ENCODE measurements at regions not wholly inside any gene's neighbourhood (a gene's known extent, or its start where the extent isn't known, plus 50 kb on each side); places are given as distances from the start of the nearest gene placed in this dataset.

DNA sequence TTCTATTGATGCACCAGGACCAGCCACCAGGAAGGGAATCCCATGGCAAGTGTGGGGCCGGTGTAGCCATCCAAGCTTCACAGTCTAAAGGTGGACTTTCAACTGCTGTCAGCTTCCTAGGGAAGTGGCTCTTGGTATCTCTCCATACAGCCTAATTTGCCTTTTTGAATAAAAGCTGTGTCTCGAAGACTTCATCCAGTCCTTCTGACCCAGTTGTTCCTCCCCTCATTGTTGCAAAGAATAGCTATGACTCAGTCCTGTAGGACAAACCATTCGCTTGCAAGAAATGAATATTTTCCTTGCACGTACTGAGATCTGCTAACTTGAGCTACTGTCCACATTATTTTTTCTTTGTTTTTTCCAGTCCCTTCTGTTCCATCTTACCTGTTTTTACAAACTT lies 145.1 kb upstream of the CTSO start:
- H3K27ac ChIP-seq = no peak overlapping the region
- WGBS, 2 donors (ENCODE audit: low coverage in 1 of 2) = 65 to 76% methylated on average over 4 of the region's 4 CpGs

DNA sequence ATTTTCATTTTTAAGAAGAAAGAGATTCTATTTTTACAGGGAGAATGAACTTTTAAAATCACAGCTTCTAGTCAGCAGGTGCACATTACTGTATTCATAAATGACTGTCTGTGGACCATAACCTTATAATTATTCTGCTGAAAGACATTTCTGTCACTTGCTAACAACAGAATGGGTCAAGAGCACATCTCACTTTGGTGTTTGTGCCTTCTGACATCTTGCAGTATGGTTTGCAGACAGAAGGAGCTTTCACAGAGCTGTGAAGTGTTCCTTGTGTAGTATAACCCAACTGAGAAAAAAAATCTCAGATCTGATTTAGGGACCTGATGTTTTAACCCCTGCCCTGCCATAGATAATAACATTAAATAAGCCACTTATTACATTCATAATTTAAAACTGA lies 131.4 kb upstream of the CTSO start:
- no peak overlapping the region for H3K27ac ChIP-seq
- no peak for ATAC-seq
- H3K4me3 ChIP-seq = no peak overlapping the region
- H3K9me3 ChIP-seq = no peaks in the 10 kb centered on the region
- no peaks in the 10 kb centered on the region for H3K27me3 ChIP-seq
- H3K36me3 ChIP-seq = no peaks in the 10 kb centered on the region
- H3K4me1 ChIP-seq = no peaks in the 10 kb centered on the region
- TF ChIP-seq POLR2AphosphoS5 (IDR thresholded peaks at IDR 0.05) (no peak), EP300 (IDR thresholded peaks at IDR 0.05) (no peak), POLR2A (IDR thresholded peaks at IDR 0.05) (no peak), CTCF (IDR thresholded peaks at IDR 0.05) (no peak)

More for the DNA sequence above, 145.1 kb upstream of the CTSO start:
- ATAC-seq = no peak
- Histone ChIP-seq H3K4me1 (no peaks in the 10 kb centered on the region), H3K9me3 (no peaks in the 10 kb centered on the region), H3K27me3 (no peaks in the 10 kb centered on the region), H3K4me3 (no peak overlapping the region), H3K36me3 (no peaks in the 10 kb centered on the region)
- no peak for TF ChIP-seq POLR2AphosphoS5 (IDR thresholded peaks at IDR 0.05)
- TF ChIP-seq CTCF (IDR thresholded peaks at IDR 0.05) = no peak
- no peak for TF ChIP-seq EP300 (IDR thresholded peaks at IDR 0.05)
- no peak for TF ChIP-seq POLR2A (IDR thresholded peaks at IDR 0.05)

- Histone ChIP-seq H3K4me3 (no peak overlapping the region), H3K4me1 (no peaks in the 10 kb centered on the region), H3K9me3 (no peaks in the 10 kb centered on the region), H3K27ac (no peak overlapping the region), H3K36me3 (no peaks in the 10 kb centered on the region), H3K27me3 (no peaks in the 10 kb centered on the region)
- TF ChIP-seq POLR2A (IDR thresholded peaks at IDR 0.05) (no peak), CTCF (IDR thresholded peaks at IDR 0.05) (no peak), POLR2AphosphoS5 (IDR thresholded peaks at IDR 0.05) (no peak), EP300 (IDR thresholded peaks at IDR 0.05) (no peak)
- no peak for ATAC-seq
- WGBS, 2 donors (ENCODE audit: low coverage in 1 of 2) = 50 to 83% methylated on average over 1 of the region's 1 CpG
These were observed 130.7 kb upstream of the CTSO start for GRCh38 chr4:156084373-156084772.

DNA sequence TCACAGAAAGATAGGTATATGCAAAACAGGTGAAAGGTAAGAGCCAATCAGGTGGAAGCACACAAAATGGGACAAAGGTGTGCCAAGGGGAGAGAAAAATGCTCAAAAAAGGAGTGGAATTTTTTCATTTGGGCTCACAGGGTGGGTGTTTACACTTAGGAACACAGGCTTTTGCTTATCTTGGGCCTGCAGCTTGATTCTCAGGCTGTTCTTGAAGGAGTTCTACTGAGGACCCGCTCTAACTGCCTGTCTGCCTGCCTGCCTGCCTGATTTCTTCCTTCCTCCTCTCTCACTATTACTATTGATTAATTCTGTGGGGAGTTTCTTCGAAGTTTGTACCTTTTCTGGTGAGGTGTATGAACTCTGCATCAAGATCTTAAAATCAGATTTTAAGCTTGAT lies 120.3 kb upstream of the CTSO start:
- Histone ChIP-seq H3K4me3 (no peak overlapping the region), H3K4me1 (no peaks in the 10 kb centered on the region), H3K27me3 (no peaks in the 10 kb centered on the region), H3K27ac (no peak overlapping the region), H3K9me3 (peaks cover 0 to 17% (median 0%) of the 10 kb centered on the region in 3 donors), H3K36me3 (no peaks in the 10 kb centered on the region)
- 71 to 75% methylated on average over 2 of the region's 2 CpGs for WGBS, 2 donors (ENCODE audit: low coverage in 1 of 2)
- TF ChIP-seq CTCF (IDR thresholded peaks at IDR 0.05) = no peak
- no peak for TF ChIP-seq POLR2A (IDR thresholded peaks at IDR 0.05)
- TF ChIP-seq POLR2AphosphoS5 (IDR thresholded peaks at IDR 0.05) = no peak
- TF ChIP-seq EP300 (IDR thresholded peaks at IDR 0.05) = no peak
- no peak for ATAC-seq

DNA sequence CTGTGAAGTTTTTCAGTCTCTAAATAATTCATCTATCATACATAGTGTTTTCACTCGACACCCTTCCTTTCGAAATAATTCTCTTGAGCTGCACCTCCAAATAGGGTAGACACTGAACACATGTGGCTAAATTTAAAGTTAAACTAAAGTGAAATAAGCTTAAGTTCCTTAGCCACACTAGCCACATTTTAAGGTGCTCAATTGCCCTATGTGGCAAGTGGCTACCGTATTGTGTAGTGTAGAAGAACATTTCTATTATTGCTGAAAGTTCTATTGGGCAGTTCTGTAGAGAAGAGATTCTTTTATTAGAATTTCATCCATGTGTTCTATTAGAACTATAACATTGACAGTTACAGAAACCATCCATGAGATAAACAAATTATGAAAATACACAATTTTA lies 107.0 kb upstream of the CTSO start:
- 84 to 93% methylated on average over 3 of the region's 3 CpGs for WGBS, 2 donors (ENCODE audit: low coverage in 1 of 2)

More for the DNA sequence above, 107.0 kb upstream of the CTSO start:
- no peak for ATAC-seq
- no peak for TF ChIP-seq EP300 (IDR thresholded peaks at IDR 0.05)
- TF ChIP-seq POLR2AphosphoS5 (IDR thresholded peaks at IDR 0.05) = no peak
- TF ChIP-seq CTCF (IDR thresholded peaks at IDR 0.05) = no peak
- no peak for TF ChIP-seq POLR2A (IDR thresholded peaks at IDR 0.05)
- no peak overlapping the region for H3K27ac ChIP-seq
- H3K4me3 ChIP-seq = no peak overlapping the region
- no peaks in the 10 kb centered on the region for H3K36me3 ChIP-seq
- no peaks in the 10 kb centered on the region for H3K9me3 ChIP-seq
- no peaks in the 10 kb centered on the region for H3K27me3 ChIP-seq
- H3K4me1 ChIP-seq = no peaks in the 10 kb centered on the region

Measured in gastroesophageal sphincter (tissue), 4 donors.